ENCODE measurements at regions not wholly inside any gene's neighbourhood (a gene's known extent, or its start where the extent isn't known, plus 50 kb on each side); places are given as distances from the start of the nearest gene placed in this dataset.
"Not testable (repeated sequence)": the region's sequence is repeated elsewhere in the genome, so short reads cannot be mapped to it uniquely, and the experiment has no call there.

DNA sequence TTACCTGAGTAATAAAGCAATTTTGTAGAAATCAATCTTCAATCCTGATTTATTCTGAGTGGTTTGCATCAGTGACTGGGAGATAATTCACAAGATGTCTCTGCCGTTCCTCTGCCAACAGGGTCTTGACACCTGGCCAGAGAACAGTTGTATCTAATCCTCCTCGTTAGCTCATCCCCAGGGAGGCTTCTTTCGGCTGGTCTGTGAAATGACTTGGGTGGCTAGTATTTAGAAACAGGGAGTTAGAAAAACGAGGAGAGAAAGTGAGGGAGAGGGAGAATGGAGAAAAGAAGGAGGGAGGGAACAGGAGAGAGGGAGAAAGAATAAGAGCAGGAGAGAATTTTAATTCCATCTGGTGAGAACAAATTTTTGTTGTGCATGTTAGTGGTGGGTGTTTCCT, 600.2 kb upstream of the TLE4 start:
- H3K27me3 ChIP-seq (replicated peaks), result no peaks in the 10 kb centered on the region
- no peak for DNase-seq (ENCODE audit: low read depth in 1 of 2, low spot score in 2 of 2)
- H3K36me3 ChIP-seq, result no peaks in the 10 kb centered on the region; the same call in 1 of the 2 replicates
- H3K9me3 ChIP-seq (replicated peaks), result no peaks in the 10 kb centered on the region
- H3K4me1 ChIP-seq (replicated peaks), result peaks cover 7% of the 10 kb centered on the region
- no peak overlapping the region for H3K27ac ChIP-seq
- no peak overlapping the region for H3K4me3 ChIP-seq

- DNase-seq (ENCODE audit: low read depth in 1 of 2, low spot score in 2 of 2), result no peak
- no peaks in the 10 kb centered on the region for H3K27me3 ChIP-seq (replicated peaks)
These were observed 599.3 kb upstream of the TLE4 start for GRCh38 chr9:78972303-78972999.

GRCh38 chr9:78973907-78974306, 597.9 kb upstream of the TLE4 start:
- H3K27me3 ChIP-seq (replicated peaks), result no peaks in the 10 kb centered on the region
- no peak overlapping the region for H3K27ac ChIP-seq
- H3K36me3 ChIP-seq, result no peaks in the 10 kb centered on the region; the same call in 1 of the 2 replicates
- no peak overlapping the region for H3K4me3 ChIP-seq
- peaks cover 7% of the 10 kb centered on the region for H3K4me1 ChIP-seq (replicated peaks)
- H3K9me3 ChIP-seq (replicated peaks), result no peaks in the 10 kb centered on the region
- DNase-seq (ENCODE audit: low read depth in 1 of 2, low spot score in 2 of 2), result peak in 1 of 2 experiments; percentile 11

More at GRCh38 chr9:78972303-78972999, 599.3 kb upstream of the TLE4 start:
- H3K36me3 ChIP-seq, result no peaks in the 10 kb centered on the region; the same call in 1 of the 2 replicates
- H3K4me3 ChIP-seq, result no peak overlapping the region
- no peak overlapping the region for H3K27ac ChIP-seq
- no peaks in the 10 kb centered on the region for H3K9me3 ChIP-seq (replicated peaks)
- peaks cover 7% of the 10 kb centered on the region for H3K4me1 ChIP-seq (replicated peaks)

- Histone ChIP-seq H3K27me3 (replicated peaks) (no peaks in the 10 kb centered on the region), H3K4me3 (no peak overlapping the region), H3K36me3 (no peaks in the 10 kb centered on the region), H3K4me1 (replicated peaks) (peaks cover 37% of the 10 kb centered on the region), H3K27ac (no peak overlapping the region), H3K9me3 (replicated peaks) (no peaks in the 10 kb centered on the region)
- peak; percentile 38 to 67 for DNase-seq (ENCODE audit: low read depth in 1 of 2, low spot score in 2 of 2)
These were observed 588.9 kb upstream of the TLE4 start for GRCh38 chr9:78982849-78983248.

DNA sequence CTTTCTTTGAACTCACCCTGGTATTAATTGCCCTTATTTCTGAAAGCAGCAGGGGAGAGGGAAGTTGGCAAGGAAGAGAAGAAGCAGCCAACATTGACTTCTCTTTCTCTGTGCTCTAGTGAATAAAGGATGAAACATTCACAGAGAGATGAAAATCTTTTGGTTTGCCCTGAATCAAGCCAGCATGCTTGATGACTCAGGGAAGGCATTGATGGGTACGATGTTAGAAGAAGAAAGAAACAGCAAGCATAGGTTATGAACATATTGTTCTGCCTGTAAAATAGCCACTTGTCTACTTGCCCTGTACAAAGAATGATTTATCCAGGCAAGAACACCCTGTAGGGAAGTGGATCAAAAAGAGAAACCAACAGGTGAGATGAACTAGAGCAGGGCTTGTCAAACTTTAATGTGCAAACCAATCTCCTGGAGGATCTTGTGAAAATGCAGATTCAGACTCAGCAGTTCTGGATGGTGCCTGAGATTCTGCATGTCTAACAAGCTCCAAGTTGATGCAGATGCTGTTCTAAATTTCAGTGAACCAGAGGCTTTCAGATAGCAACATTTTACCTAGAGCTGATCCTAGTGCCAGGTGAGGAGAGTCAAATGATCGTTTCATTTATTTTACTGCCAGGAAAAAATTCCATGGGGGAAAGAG, 586.6 kb upstream of the TLE4 start:
- peak overlapping the region; percentile 6; the same call in 1 of the 2 replicates for H3K27ac ChIP-seq
- no peaks in the 10 kb centered on the region for H3K9me3 ChIP-seq (replicated peaks)
- H3K27me3 ChIP-seq (replicated peaks), result no peaks in the 10 kb centered on the region
- no peak overlapping the region for H3K4me3 ChIP-seq
- peaks cover 52% of the 10 kb centered on the region for H3K4me1 ChIP-seq (replicated peaks)
- DNase-seq (ENCODE audit: low read depth in 1 of 2, low spot score in 2 of 2), result peak in 1 of 2 experiments; percentile 30
- no peaks in the 10 kb centered on the region for H3K36me3 ChIP-seq

- Histone ChIP-seq H3K36me3 (no peaks in the 10 kb centered on the region), H3K27me3 (replicated peaks) (no peaks in the 10 kb centered on the region), H3K4me1 (replicated peaks) (peaks cover 52% of the 10 kb centered on the region), H3K27ac (peak overlapping the region; percentile 52), H3K4me3 (no peak overlapping the region), H3K9me3 (replicated peaks) (no peaks in the 10 kb centered on the region)
- peak in 1 of 2 experiments; percentile 54 for DNase-seq (ENCODE audit: low read depth in 1 of 2, low spot score in 2 of 2)
These were observed 585.3 kb upstream of the TLE4 start for GRCh38 chr9:78986446-78986845.

- Histone ChIP-seq H3K36me3 (no peaks in the 10 kb centered on the region), H3K4me1 (replicated peaks) (peaks cover 48% of the 10 kb centered on the region), H3K27me3 (replicated peaks) (no peaks in the 10 kb centered on the region), H3K27ac (no peak overlapping the region), H3K9me3 (replicated peaks) (no peaks in the 10 kb centered on the region), H3K4me3 (no peak overlapping the region)
- no peak for DNase-seq (ENCODE audit: low read depth in 1 of 2, low spot score in 2 of 2)
These were observed 582.6 kb upstream of the TLE4 start for GRCh38 chr9:78989031-78989658.

DNA sequence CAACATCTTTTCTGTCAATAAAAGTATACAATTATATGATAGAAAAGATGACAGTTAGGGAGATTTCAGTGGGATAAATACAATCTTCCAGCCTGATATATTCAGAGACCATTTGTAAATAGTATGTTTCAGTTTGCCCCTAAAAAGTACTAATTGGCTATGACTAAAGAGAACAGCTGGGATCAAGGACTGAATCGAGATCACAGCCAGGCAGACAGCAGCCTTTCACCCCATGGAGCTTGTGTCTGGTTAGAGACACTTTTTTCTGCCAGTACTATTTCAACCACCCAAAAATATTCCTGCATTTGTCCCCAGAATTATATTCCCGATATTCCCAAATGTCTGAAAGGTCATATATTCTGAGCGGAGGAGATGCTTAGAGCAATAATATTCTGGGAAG, 577.3 kb upstream of the TLE4 start:
- Histone ChIP-seq H3K36me3 (no peaks in the 10 kb centered on the region), H3K4me1 (replicated peaks) (no peaks in the 10 kb centered on the region; the same call in 1 of the 2 replicates), H3K27ac (no peak overlapping the region), H3K9me3 (replicated peaks) (no peaks in the 10 kb centered on the region), H3K4me3 (no peak overlapping the region), H3K27me3 (replicated peaks) (no peaks in the 10 kb centered on the region)
- DNase-seq (ENCODE audit: low read depth in 1 of 2, low spot score in 2 of 2), result no peak

- H3K9me3 ChIP-seq (replicated peaks); H3K36me3 ChIP-seq; H3K27me3 ChIP-seq (replicated peaks); H3K27ac ChIP-seq; DNase-seq (ENCODE audit: low read depth in 1 of 2, low spot score in 2 of 2); H3K4me3 ChIP-seq; H3K4me1 ChIP-seq (replicated peaks): not testable (repeated sequence)
These were observed 576.8 kb upstream of the TLE4 start for GRCh38 chr9:78994974-78995373.

DNA sequence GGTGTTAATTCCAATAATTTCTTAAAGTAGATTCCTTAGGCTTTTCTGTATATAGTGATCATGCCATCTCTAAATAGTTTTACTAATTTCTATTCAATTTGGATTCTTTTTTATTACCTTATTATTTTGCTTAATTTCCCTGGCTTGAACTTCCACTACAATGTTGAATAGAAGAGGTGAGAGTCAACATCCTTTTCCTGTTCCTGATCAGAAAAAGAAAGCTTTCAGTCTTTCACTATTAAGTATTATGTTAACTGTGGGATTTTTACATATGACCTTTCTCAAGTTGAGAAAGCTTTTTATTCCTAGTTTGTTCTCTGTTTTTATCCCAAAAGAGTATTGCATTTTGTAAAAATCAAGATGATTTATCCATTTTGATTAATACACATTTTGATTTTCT, 574.5 kb upstream of the TLE4 start:
- no peak overlapping the region for H3K4me3 ChIP-seq
- H3K36me3 ChIP-seq, result no peaks in the 10 kb centered on the region
- no peaks in the 10 kb centered on the region for H3K4me1 ChIP-seq (replicated peaks)
- no peak for DNase-seq (ENCODE audit: low read depth in 1 of 2, low spot score in 2 of 2)
- no peak overlapping the region for H3K27ac ChIP-seq
- no peaks in the 10 kb centered on the region for H3K9me3 ChIP-seq (replicated peaks)
- H3K27me3 ChIP-seq (replicated peaks), result no peaks in the 10 kb centered on the region

DNA sequence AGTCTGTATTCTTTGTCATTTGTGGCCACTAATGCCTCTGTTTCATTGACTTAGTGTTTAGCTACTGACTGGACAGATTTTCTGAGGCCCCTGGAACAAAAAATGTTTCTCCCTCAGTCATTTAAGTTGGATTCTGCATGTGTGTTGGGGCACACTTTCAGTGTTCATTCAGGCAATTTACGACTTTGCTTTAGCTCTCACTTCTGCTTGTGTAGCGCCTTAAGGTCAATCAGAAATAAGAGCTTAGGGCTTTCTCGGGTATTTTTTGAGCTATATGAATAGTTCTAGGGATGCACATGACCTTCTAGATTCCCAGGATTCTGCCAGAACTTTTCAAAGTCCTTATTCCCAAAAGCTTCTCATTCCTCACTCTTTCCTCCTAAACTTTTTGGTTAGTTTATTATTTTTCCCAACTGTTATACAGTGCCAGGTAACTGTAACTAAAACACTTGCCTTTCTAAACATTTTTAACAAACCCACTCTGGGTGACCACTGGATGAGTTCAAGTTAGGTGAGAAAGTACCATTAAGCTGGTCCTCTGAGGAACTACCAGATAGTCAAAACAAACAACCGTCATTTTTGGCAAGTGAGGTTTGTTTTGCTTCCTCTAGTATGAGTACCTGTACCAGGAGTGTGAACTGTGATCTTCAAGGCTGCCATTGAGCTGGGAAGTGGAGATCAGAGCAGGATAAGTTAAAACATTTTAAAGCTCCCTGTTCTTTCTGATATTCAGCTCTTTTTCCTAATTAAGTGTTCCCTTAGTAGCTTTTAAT, 571.3 kb upstream of the TLE4 start:
- H3K9me3 ChIP-seq (replicated peaks), result no peaks in the 10 kb centered on the region
- no peaks in the 10 kb centered on the region for H3K27me3 ChIP-seq (replicated peaks)
- no peak overlapping the region for H3K27ac ChIP-seq
- no peaks in the 10 kb centered on the region for H3K36me3 ChIP-seq
- no peak overlapping the region for H3K4me3 ChIP-seq
- DNase-seq (ENCODE audit: low read depth in 1 of 2, low spot score in 2 of 2), result no peak
- H3K4me1 ChIP-seq (replicated peaks), result no peaks in the 10 kb centered on the region

DNA sequence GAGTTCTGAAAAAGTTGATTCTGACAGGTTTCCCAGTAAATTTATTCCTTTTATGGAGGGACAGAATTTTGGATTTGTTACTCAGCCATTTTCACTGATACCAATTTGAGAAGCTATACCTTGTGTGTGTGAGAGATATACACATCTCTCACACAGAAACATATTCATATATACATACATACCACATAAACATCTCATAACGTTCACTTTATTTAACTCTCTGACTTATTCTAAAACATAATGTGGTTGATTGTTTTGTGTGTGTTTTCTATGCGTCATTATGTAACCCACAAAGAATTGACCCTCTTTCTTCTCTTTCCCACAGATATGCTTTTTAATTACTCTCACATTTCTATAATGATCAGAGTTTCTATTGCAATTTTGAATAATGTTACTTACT, 570.8 kb upstream of the TLE4 start:
- Histone ChIP-seq H3K27me3 (replicated peaks) (no peaks in the 10 kb centered on the region), H3K9me3 (replicated peaks) (no peaks in the 10 kb centered on the region), H3K27ac (no peak overlapping the region), H3K4me1 (replicated peaks) (no peaks in the 10 kb centered on the region), H3K36me3 (no peaks in the 10 kb centered on the region), H3K4me3 (no peak overlapping the region)
- no peak for DNase-seq (ENCODE audit: low read depth in 1 of 2, low spot score in 2 of 2)

DNA sequence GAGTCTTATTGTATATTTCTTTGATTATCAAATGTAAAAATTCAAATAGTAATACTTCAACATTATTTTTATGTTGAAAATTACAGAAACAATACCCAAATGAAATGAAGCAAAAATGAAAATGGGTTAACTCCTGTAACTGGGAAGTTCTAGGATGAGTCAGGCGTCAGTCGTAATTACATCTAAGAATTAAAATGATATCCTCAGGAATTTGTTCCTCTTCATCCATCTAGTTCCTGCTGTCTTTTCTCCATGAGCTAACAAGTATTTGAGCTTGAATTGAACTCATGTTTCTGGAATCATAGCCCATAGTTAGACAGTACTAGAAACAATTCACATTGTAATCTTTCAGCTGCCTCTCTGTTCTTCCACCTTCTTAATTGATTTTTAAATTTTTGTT, 568.3 kb upstream of the TLE4 start:
- Histone ChIP-seq H3K4me1 (replicated peaks) (no peaks in the 10 kb centered on the region), H3K27ac (no peak overlapping the region), H3K36me3 (no peaks in the 10 kb centered on the region), H3K27me3 (replicated peaks) (no peaks in the 10 kb centered on the region), H3K9me3 (replicated peaks) (no peaks in the 10 kb centered on the region), H3K4me3 (no peak overlapping the region)
- DNase-seq (ENCODE audit: low read depth in 1 of 2, low spot score in 2 of 2), result no peak

DNA sequence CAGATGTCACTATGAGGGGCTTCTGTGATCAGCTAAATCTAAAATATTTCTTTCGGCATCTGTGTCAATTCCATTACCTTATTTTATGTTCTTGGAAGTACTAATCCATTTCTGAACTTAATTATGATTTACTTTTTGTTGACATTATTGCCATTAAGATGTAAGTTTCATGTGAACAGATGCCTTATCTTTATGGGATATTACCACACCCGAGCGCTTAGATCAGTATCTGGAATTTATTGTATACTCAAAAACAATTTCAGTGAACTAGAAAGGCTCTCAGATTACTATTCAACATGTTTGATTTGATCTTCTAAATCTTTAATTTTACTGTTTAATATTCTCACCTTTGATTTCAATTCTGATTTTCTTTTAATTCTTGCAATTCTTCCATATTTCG, 567.7 kb upstream of the TLE4 start:
- Histone ChIP-seq H3K4me1 (replicated peaks) (no peaks in the 10 kb centered on the region), H3K27me3 (replicated peaks) (no peaks in the 10 kb centered on the region), H3K36me3 (no peaks in the 10 kb centered on the region), H3K4me3 (no peak overlapping the region), H3K9me3 (replicated peaks) (no peaks in the 10 kb centered on the region), H3K27ac (no peak overlapping the region)
- no peak for DNase-seq (ENCODE audit: low read depth in 1 of 2, low spot score in 2 of 2)
